ENCODE measurements at regions not wholly inside any gene's neighbourhood (a gene's known extent, or its start where the extent isn't known, plus 50 kb on each side); places are given as distances from the start of the nearest gene placed in this dataset.
"Not testable (repeated sequence)": the region's sequence is repeated elsewhere in the genome, so short reads cannot be mapped to it uniquely, and the experiment has no call there.

DNA sequence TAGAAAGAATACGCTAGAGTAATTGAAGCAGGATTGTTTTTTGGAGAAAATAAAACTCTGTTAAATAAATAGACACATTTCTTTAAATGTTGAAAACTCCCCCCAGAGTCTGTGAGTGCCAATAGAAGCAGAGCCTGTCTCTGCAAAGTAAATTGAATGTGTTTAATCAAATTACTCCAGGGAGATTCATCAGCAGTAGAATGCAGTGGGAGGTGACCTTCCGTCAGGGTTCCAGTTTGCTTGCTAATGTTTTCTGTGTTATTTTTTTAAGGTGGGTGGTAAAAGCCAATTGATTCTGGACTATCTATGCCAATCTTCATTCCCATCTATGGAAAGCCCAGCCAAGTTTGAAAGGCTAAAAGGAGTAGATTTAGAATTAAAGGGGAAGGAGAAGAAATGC, 612.4 kb upstream of the GRM7 start:
- no peak for DNase-seq

GRCh38 chr3:6249679-6250078, 611.2 kb upstream of the GRM7 start:
- no peak for DNase-seq

DNA sequence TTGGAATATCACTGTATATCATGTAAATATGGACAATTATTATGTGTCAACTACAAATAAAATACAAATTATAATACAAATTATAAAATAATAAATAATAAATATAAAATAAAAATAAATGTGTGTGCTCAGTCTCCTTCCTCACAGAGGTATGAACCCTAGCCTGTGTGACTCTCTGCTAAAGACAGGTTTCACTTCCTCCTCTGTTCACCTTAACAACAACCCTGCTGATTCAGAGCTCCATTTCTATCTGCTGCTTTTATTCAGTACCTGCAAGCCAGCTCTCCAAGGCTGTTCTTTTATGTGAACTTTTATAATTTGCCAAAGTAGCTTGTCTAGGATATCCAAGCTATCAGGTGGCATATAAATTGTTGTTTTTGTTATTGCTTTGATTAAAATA, 610.7 kb upstream of the GRM7 start:
- DNase-seq: no peak

DNA sequence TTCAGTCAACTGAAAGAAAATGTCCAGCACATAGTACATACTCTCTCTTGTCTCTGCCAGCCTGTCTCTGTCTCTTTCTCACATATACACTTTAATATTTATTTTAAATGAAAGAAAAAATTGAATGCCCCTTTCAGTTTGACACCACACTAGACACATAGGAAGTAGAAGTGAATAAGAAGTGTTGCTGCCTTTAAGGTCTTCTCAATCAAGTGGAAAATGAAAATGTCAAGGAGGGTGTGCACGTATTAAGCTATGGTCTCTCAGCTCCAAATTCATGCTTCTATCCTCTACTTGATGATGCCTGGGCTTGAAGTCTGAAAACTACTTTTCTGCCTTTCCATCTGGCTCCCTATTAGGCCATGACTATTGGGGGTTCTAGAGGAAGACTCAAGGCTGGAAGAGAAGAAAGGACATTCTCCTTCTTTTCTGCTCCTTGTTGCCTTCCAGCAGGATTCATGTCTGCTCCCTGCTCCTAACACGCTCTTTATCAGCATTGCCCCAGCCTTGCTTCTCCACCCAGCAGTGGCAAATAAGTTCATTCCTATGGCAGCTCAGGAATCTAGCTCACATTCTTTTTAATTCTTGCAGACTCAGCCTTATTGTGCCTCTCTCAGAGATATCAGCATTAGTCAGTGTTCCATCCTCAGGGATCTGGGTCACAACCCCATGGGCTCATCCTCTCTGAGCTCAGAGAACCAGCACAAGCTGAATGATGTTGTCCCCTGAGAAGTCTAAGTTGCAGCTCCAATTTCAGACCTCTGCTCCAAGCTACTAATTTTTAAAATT, 609.1 kb upstream of the GRM7 start:
- no peak for DNase-seq

DNA sequence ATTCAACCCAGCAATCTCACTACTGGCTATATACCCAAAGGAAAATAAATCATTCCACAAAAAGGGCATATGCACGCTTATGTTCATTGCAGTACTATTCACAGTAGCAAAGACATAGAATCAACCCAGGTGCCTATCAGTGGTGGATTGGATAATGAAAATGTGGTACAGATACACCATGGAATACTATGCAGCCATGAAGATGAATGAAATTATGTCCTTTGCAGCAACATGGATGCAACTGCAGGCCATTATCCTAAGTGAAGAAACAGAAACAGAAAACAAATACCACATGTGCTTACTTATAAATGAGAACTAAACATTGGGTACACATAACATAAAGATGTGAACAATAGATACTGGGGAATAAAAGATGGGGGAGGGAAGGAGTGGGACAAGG, 606.4 kb upstream of the GRM7 start:
- no peak for DNase-seq

- DNase-seq: no peak
Observed at GRCh38 chr3:6255229-6255628, 605.7 kb upstream of the GRM7 start.

DNA sequence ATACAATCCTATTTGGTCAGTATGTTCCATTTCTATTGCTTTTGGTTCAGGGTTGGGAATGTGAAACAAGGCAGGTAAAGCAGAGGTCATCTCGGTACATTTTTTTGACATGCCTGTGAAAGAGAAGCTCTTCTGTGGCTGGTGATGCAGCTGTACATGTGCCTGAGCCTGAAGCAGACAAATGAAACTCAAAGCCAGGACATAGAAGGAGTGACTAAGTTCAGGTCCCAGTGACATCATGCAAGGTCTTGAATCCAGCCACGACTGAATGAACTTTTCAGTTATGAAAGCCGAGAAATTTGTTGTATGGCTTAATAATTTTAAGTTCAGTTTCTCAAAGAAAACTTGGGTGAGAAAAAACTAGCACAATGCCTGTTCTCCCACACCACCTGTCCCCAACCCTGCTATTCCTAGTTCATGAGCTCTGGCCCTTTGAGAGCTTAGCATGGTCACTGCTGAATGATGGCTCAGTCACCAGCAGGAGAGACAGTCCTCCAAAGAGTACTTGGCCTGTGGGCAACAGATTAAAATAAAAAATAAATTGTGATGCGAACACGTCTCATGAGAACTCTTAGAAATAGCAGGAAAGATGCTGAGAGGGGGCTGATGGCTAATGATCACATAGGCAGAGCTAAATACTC, 600.2 kb upstream of the GRM7 start:
- DNase-seq: no peak

DNA sequence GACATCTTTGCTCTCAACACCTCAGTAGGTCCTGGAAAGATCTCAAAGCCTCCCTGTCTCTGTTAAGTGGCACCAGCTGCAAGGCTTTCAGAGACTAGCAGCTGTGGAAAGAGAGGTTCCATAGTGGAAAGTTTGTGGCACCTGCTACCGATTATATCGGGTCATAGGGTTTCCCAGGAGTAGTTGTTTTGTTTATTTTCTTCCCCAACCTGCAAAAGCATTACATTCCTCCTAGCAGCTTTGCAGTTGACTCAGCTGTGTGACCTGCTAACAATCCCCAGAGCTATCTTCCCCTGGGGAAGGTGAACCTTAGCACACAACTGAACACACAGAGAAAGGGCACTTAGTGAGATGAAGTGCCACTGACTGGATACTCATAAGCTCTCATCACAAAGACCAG, 598.9 kb upstream of the GRM7 start:
- DNase-seq: no peak

- no peak for DNase-seq
Observed at GRCh38 chr3:6264036-6264435, 596.9 kb upstream of the GRM7 start.

DNA sequence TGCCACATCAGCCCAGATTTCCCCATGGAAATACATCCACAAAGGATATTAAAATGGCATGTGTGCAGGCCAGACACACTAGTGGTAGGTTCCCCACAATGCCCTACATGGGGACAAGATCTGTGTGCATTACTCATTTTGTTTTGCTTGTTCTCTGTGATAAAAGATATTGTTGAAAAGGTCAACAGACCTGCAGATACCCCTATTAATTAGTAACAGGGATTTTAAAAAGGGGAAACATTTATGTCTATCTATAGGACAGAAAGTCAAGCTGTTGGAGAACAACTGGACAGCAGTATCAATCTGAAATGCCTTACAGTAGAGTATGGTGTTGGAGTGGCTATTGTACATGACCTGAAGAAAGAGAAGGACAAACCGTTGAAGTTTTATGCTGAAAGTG, 596.0 kb upstream of the GRM7 start:
- DNase-seq: no peak

DNA sequence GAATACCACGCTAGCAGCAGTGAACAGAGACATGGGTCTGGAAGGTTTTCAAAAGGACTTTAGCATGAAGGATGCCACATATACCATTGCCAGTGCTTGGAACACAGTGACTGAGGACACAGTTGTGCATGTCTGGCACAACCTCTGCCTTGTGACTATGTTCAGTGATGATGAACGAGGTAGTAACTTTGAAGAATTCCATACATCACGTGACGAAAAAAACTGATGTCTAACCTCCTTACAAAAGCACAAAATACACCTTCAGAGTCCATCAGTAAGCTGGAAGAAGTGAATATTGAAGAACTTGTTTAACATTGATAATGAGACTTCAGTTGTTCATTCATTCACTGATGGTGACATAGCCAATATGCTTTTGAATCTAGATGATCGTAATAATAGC, 594.8 kb upstream of the GRM7 start:
- DNase-seq: no peak

DNA sequence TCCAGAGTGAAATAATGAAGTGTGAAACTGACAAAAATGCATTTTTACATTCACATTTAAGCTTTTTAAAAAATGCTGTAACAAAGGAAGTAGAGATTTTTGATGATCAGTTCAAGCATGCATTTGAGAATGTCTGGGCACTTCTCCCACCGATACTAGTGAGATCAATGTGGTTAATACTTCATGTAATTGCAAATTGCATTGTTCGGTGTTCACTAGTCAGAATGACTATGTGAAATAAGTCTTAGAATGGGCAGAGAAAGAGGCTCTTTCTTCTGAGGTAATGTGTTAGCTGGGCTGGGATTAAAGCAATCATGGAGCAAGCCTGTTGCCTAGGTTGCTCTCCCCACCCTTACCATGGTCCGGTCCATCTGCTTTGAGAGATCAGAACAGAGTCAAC, 587.0 kb upstream of the GRM7 start:
- DNase-seq: no peak

GRCh38 chr3:6281662-6282061, 579.3 kb upstream of the GRM7 start:
- DNase-seq: no peak

DNA sequence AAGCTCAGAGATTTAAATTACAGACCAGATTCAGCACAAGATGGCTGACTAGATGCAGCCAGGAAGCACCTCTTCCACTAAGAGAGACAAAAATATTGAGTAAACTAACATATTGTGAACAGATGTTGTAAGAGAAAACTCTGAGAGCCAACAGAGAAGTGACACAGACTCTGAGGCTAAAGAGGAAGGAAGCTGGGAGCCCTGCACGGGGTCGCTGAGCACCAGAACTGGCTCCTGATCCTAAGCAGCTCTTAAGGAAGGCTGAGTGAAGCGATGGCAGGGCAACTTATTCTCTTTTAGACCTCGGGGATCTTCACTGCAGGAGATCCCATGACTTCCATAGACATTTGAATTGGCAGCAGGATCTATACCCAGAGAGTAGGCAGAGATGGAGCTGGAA, 578.0 kb upstream of the GRM7 start:
- no peak for DNase-seq

DNA sequence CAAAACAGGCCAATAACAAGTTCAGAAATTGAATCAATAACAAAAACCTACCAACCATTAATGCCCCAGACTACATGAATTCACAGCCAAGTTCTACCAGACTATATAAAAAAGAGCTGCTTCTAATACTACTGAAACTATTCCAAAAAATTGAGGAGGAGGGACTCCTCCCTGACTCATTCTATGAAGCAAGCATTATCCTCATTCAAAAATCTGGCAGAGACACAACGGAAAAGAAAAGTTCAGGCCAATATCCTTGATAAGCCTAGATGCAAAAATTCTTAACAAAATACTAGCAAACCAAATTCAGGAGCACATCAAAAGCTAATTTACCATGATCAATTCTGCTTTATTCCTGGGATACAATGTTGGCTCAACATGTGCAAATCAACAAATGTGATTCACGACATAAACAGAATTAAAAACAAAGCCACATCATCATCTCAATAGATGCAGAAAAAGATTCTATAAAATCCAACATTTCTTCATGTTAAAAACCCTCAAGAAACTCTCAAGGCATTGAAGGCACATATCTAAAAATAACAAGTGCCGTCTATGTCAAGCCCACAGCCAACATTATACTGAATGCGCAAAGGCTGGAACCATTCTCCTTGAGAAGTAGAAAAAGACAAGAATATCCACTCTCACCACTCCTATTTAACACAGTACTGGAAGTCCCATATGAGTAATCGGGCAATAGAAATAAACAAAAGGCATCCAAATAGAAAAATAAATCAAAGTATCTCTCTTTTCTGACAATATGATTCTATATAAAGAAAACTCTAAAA, 573.6 kb upstream of the GRM7 start:
- DNase-seq: no peak

- DNase-seq: no peak
Observed at GRCh38 chr3:6301626-6302025, 559.3 kb upstream of the GRM7 start.

GRCh38 chr3:6315906-6316305, 545.0 kb upstream of the GRM7 start:
- DNase-seq: no peak

GRCh38 chr3:6321999-6322398, 538.9 kb upstream of the GRM7 start:
- DNase-seq: no peak

GRCh38 chr3:6326771-6327170, 534.1 kb upstream of the GRM7 start:
- DNase-seq: no peak

GRCh38 chr3:6340980-6341325, 520.0 kb upstream of the GRM7 start:
- DNase-seq: not testable (repeated sequence)

DNA sequence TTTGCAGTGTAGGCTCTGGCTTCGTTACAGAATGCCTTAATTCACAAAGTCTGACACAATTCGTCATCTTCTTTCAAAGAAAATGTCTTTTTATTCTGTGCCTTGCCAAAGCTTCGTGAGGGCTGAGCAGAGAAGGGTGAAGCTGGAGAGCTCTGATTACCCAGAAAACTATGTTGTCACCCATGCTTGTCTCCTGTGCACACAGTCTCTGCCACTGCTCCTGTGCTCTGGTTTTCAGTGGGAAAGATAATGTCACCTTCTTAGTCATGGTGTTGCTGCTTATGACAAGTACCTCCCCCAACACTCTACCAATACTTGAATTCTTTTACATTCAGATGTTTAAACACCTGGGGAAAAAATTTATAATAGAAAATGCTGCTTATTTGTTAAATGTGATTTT, 509.2 kb upstream of the GRM7 start:
- DNase-seq: no peak

DNA sequence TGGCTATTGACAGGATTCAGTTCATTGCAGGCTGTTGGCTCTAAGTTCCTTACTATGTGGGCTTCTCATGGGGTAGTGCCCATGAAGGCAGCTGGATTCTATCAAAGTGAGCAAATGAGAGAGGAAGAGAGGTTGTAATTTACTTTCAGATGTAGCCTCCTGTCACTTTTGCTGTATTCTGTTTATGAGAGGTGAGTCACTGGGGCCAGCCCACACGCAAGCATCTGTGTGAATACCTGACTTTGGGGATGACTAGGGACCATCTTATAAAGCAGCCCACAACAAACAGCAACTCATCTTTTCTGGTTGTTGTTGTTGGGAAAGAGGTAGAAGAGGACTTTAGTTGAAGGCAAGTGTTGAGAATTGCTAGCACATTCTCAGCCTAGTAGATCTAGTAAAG, 506.3 kb upstream of the GRM7 start:
- DNase-seq: no peak

DNA sequence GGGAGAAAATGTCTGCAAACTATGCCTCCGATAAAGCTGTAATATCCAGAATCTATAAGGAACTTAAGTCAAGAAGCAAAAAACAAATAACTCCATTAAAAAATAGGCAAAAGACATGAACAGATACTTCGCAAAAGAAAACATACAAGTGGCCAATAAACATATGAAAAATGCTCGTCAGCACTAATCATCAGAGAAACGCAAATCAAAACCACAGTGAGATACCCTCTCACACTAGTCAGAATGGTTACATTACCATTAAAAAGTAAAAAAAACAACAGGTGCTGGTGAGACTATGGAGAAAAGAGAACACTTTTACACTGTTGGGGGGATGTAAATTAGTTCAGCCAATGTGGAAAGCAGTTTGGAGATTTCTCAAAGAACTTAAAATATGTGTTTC, 498.5 kb upstream of the GRM7 start:
- no peak for DNase-seq

DNA sequence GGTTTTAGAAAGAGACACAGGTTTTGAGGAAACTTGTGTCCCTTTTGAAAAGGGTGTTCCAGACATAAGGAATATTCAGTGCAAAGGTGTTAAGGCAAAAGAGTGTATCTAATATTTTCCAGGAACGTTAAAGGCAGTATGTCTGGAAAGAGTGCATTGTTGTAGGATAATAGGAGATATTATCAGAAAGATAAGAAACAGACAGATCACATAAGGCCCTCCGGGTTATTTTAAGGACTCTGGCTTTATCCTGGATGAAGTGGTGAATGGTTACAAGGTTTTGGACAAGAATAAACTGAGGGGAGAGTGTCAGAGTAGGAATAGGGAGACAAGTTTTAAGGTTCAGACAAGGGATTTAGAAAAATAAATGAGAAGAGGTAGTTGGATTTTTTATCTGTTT, 493.7 kb upstream of the GRM7 start:
- DNase-seq: no peak

All from NCI-H2081 treated with DMSO at 0.1 percent for 48 hours (cell line).